HepG2 (cell line): ENCODE measurements at regions not wholly inside any gene's neighbourhood (a gene's known extent, or its start where the extent isn't known, plus 50 kb on each side); places are given as distances from the start of the nearest gene placed in this dataset.

Source experiments
- ATAC-seq: fragments of 200-7000 bp; cut with Tn5 transposase; 3 replicates; pipeline ENCODE4 v1.9.1; 2020; ENCODE audit warnings: mild to moderate bottlenecking, moderate library complexity
- BruUV-seq: library from RNA; stranded (reverse); fragments of 400-500 nt; replicated peaks from 2 replicates; lab custom pipeline; 2021; lab: Mats Ljungman, UMichigan
- CTCF ChIA-PET: fragments of 300-600 bp; formaldehyde crosslinking; extraction: SDS; loops from one replicate; lab custom pipeline; 2021; ENCODE audit warnings: low total read pairs, inconsistent platforms, low intra/inter-chr PET ratio; lab: Yijun Ruan, JAX
- POLR2A ChIA-PET: fragments of 350-600 bp; sonication (Branson Sonifier 250); formaldehyde crosslinking; loops from one replicate; lab custom pipeline; 2020; ENCODE audit warnings: antibody characterized with exemption, inconsistent platforms; lab: Yijun Ruan, JAX
- DNase-seq: peaks from one replicate; pipeline ENCODE4 v3.0.0-alpha.2; 2015; ENCODE audit warnings: low spot score
- FAIRE-seq: peaks from 3 replicates; lab custom pipeline; 2011; peaks lifted over from hg19 to GRCh38; lab: Jason Lieb, UNC
- H2AFZ ChIP-seq: one replicate; pipeline ENCODE4 v1.6.1; 2011; ENCODE audit warnings: low read length, inconsistent platforms
- H3K27ac ChIP-seq: fragments of 300-600 bp; 3 replicates; pipeline ENCODE4 v1.8.0; 2011; ENCODE audit warnings: mixed run types, mild to moderate bottlenecking, mixed read lengths, low read length, inconsistent platforms; ENCODE audit not compliant: insufficient read depth; ENCODE audit errors: extremely low read length
- H3K27me3 ChIP-seq, 2 experiments: fragments of 200-600 bp in 1 of 2; 2 replicates in 1 of 2; 3 replicates in 1 of 2; pipeline versions ENCODE4 v1.6.0 to v1.8.0; 2011; ENCODE audit warnings: low read length in 2 of 2, mild to moderate bottlenecking in 2 of 2, moderate library complexity in 2 of 2, inconsistent platforms in 1 of 2; ENCODE audit not compliant: insufficient read depth in 2 of 2, control insufficient read depth in 1 of 2
- H3K36me3 ChIP-seq, 2 experiments: fragments of 200-600 bp in 1 of 2; replicated peaks in 1 of 2; 2 replicates in 1 of 2; 3 replicates in 1 of 2; pipeline versions ENCODE4 v1.5.1 to v1.8.0; 2011; ENCODE audit warnings: low read length in 2 of 2, inconsistent platforms in 1 of 2; ENCODE audit not compliant: insufficient read depth in 2 of 2, control insufficient read depth in 1 of 2
- H3K4me1 ChIP-seq: 2 replicates; pipeline ENCODE4 v1.5.1; 2012; ENCODE audit warnings: low read length, inconsistent platforms; ENCODE audit not compliant: insufficient read depth
- H3K4me2 ChIP-seq: 2 replicates; pipeline ENCODE4 v1.6.0; 2011; ENCODE audit warnings: low read depth, low read length, inconsistent platforms
- H3K4me3 ChIP-seq, 3 experiments: fragments of 200-600 bp in 1 of 3; sonication (generic), shearing (Covaris generic) in 1 of 3; replicated peaks in 1 of 3; 2 replicates each; pipeline ENCODE4 v1.5.1; 2011 to 2016; ENCODE audit warnings: low read length in 3 of 3, inconsistent platforms in 2 of 3, low read depth in 2 of 3, mild to moderate bottlenecking in 2 of 3, control low read depth in 1 of 3, mixed read lengths in 1 of 3; ENCODE audit not compliant: insufficient read depth in 1 of 3
- H3K79me2 ChIP-seq: one replicate; pipeline ENCODE4 v1.6.1; 2011; ENCODE audit warnings: low read length, inconsistent platforms; ENCODE audit not compliant: insufficient read depth
- H3K9ac ChIP-seq: 2 replicates; pipeline ENCODE4 v1.6.0; 2011; ENCODE audit warnings: mild to moderate bottlenecking, low read depth, low read length, inconsistent platforms; ENCODE audit not compliant: insufficient read depth
- H3K9me3 ChIP-seq: 2 replicates; pipeline ENCODE4 v1.5.1; 2012; ENCODE audit warnings: mild to moderate bottlenecking, low read length
- H4K20me1 ChIP-seq: 2 replicates; pipeline ENCODE4 v1.6.0; 2011; ENCODE audit warnings: inconsistent platforms, mild to moderate bottlenecking, low read length, moderate library complexity; ENCODE audit not compliant: insufficient read depth
- FUBP1 ChIP-seq: sonication (generic); formaldehyde crosslinking; IDR thresholded peaks from 2 replicates; pipeline ENCODE4 v1.5.1; 2020; ENCODE audit warnings: missing genetic modification reagents, mild to moderate bottlenecking, borderline replicate concordance
- HOXA5 ChIP-seq: sonication (generic); formaldehyde crosslinking; IDR thresholded peaks from 2 replicates; pipeline ENCODE4 v1.4.0; 2020; ENCODE audit warnings: missing genetic modification reagents
- NR0B2 ChIP-seq: sonication (generic); formaldehyde crosslinking; IDR thresholded peaks from 2 replicates; pipeline ENCODE4 v1.4.0; 2020; ENCODE audit warnings: mild to moderate bottlenecking, missing genetic modification reagents
- PCBP2 ChIP-seq: fragments of 200-400 bp; formaldehyde crosslinking; optimal IDR thresholded peaks from 2 replicates; pipeline ENCODE3; 2018; ENCODE audit warnings: low read length, low read depth; ENCODE audit not compliant: poor library complexity, severe bottlenecking
- RERE ChIP-seq: IDR thresholded peaks from 2 replicates; pipeline ENCODE4 v1.6.1; 2016; ENCODE audit warnings: low read depth, missing genetic modification reagents, missing compliant biosample characterization
- ZBTB37 ChIP-seq: sonication (generic); formaldehyde crosslinking; IDR thresholded peaks from 2 replicates; pipeline ENCODE4 v1.4.0; 2020; ENCODE audit warnings: mild to moderate bottlenecking, missing genetic modification reagents
- ZNF468 ChIP-seq: sonication (generic); formaldehyde crosslinking; IDR thresholded peaks from 2 replicates; pipeline ENCODE4 v1.8.0; 2022; ENCODE audit warnings: mild to moderate bottlenecking, moderate library complexity, missing genetic modification reagents
- WGBS: methylation state at CpG from one replicate; pipeline ENCODE4 v1.1.6; 2017; ENCODE audit warnings: low lambda C conversion rate; 5-methylcytosine and 5-hydroxymethylcytosine counted together
- in situ Hi-C: cut with HindIII; loops from 2 replicates; pipeline ENCODE4 v1.10.0; 2017; ENCODE audit warnings: low pct_unique_long_range_greater_than_20kb; ENCODE audit not compliant: extremely low pct_ligation_motif_present
- intact Hi-C: fragments of 100-400 bp; cut with micrococcal nuclease; formaldehyde crosslinking; loops from one replicate; pipeline ENCODE4 v1.10.0; 2022; ENCODE audit not compliant: unreplicated experiment
- TF ChIP-seq, protein P1 (sequence below): sonication (generic); formaldehyde crosslinking; IDR thresholded peaks from 2 replicates; pipeline ENCODE4 v1.5.0; 2020; ENCODE audit warnings: missing genetic modification reagents, mild to moderate bottlenecking, borderline replicate concordance

- Histone ChIP-seq H3K4me3 (no peak overlapping the region), H4K20me1 (no peaks in the 10 kb centered on the region), H2AFZ (no peak overlapping the region), H3K27ac (no peak overlapping the region), H3K36me3 (no peaks in the 10 kb centered on the region), H3K79me2 (no peaks in the 10 kb centered on the region), H3K4me2 (no peak overlapping the region), H3K27me3 (peaks cover 0 to under 1% of the 10 kb centered on the region in 2 experiments; a peak in 1 of 5 replicates), H3K9me3 (no peaks in the 10 kb centered on the region), H3K9ac (no peak overlapping the region), H3K4me1 (no peaks in the 10 kb centered on the region)
- intact Hi-C loops (no loop called here), in situ Hi-C loops (no loop called here)
- ATAC-seq (no peak), FAIRE-seq (no peak), DNase-seq (no peak)
- CTCF ChIA-PET, result no interaction called here
- no TSS peak for BruUV-seq
- TF ChIP-seq ZBTB37 (CRISPR knock-in tag) (no peak), FUBP1 (no peak), HOXA5 (CRISPR knock-in tag) (no peak), ZNF468 (CRISPR knock-in tag) (no peak), RERE (CRISPR knock-in tag) (no peak), PCBP2 (no peak), NR0B2 (CRISPR knock-in tag) (no peak)
- TF ChIP-seq, protein P1, sequence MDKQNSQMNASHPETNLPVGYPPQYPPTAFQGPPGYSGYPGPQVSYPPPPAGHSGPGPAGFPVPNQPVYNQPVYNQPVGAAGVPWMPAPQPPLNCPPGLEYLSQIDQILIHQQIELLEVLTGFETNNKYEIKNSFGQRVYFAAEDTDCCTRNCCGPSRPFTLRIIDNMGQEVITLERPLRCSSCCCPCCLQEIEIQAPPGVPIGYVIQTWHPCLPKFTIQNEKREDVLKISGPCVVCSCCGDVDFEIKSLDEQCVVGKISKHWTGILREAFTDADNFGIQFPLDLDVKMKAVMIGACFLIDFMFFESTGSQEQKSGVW (CRISPR knock-in tag), result no peak
- 6% methylated on average over 1 of the region's 1 CpG for WGBS
- POLR2A ChIA-PET, result no interaction called here
These were observed 198.4 kb upstream of the SESN3 start for GRCh38 chr11:95429376-95429907.
